ENCODE measurements at regions not wholly inside any gene's neighbourhood (a gene's known extent, or its start where the extent isn't known, plus 50 kb on each side); places are given as distances from the start of the nearest gene placed in this dataset.

- peak in 1 of 3 donors; percentile 28 for DNase-seq
- Histone ChIP-seq H3K4me1 (ENCODE audit: control insufficient read depth, insufficient read depth, low read length) (no peaks in the 10 kb centered on the region), H3K9me3 (ENCODE audit: control insufficient read depth, low read length) (no peaks in the 10 kb centered on the region), H3K27me3 (ENCODE audit: control insufficient read depth, insufficient read depth) (no peaks in the 10 kb centered on the region), H3K27ac (ENCODE audit: low read length) (no peak overlapping the region), H3K4me3 (ENCODE audit: low read length) (no peak overlapping the region)
- no peak for ATAC-seq
- intact Hi-C loops (cut with DNase I), result no loop called here
- WGBS, result 82% methylated on average over 9 of the region's 9 CpGs
These were observed 67.1 kb upstream of the TAF1B start for GRCh38 chr2:9775999-9776712.

GRCh38 chr2:9777081-9777480 is 66.2 kb upstream of the TAF1B start:
- DNase-seq, result peak in 2 of 3 donors; percentile 27 to 34
- intact Hi-C loops (cut with DNase I), result no loop called here

GRCh38 chr2:9778012-9778411 is 65.3 kb upstream of the TAF1B start:
- Histone ChIP-seq H3K27me3 (ENCODE audit: control insufficient read depth, insufficient read depth) (no peaks in the 10 kb centered on the region), H3K27ac (ENCODE audit: low read length) (no peak overlapping the region), H3K9me3 (ENCODE audit: control insufficient read depth, low read length) (no peaks in the 10 kb centered on the region), H3K4me3 (ENCODE audit: low read length) (no peak overlapping the region), H3K4me1 (ENCODE audit: control insufficient read depth, insufficient read depth, low read length) (no peaks in the 10 kb centered on the region)
- DNase-seq (peak in 2 of 3 donors; percentile 50 to 60), ATAC-seq (no peak)
- intact Hi-C loops (cut with DNase I), result no loop called here
- WGBS, result 93% methylated on average over 9 of the region's 9 CpGs

More at GRCh38 chr2:9777081-9777480, 66.2 kb upstream of the TAF1B start:
- no peaks in the 10 kb centered on the region for H3K9me3 ChIP-seq (ENCODE audit: control insufficient read depth, low read length)
- H3K27ac ChIP-seq (ENCODE audit: low read length), result no peak overlapping the region
- WGBS, result 95% methylated on average over 6 of the region's 6 CpGs
- no peaks in the 10 kb centered on the region for H3K27me3 ChIP-seq (ENCODE audit: control insufficient read depth, insufficient read depth)
- no peaks in the 10 kb centered on the region for H3K4me1 ChIP-seq (ENCODE audit: control insufficient read depth, insufficient read depth, low read length)
- H3K4me3 ChIP-seq (ENCODE audit: low read length), result no peak overlapping the region
- no peak for ATAC-seq

GRCh38 chr2:9778471-9779316 is 64.6 kb upstream of the TAF1B start:
- intact Hi-C loops (cut with DNase I), result no loop called here
- ATAC-seq, result no peak
- no peaks in the 10 kb centered on the region for H3K4me1 ChIP-seq (ENCODE audit: control insufficient read depth, insufficient read depth, low read length)
- peak in 2 of 3 donors; percentile 47 to 57 for DNase-seq
- no peak overlapping the region for H3K4me3 ChIP-seq (ENCODE audit: low read length)
- WGBS, result 64% methylated on average over 17 of the region's 17 CpGs
- H3K27ac ChIP-seq (ENCODE audit: low read length), result no peak overlapping the region
- no peaks in the 10 kb centered on the region for H3K9me3 ChIP-seq (ENCODE audit: control insufficient read depth, low read length)
- H3K27me3 ChIP-seq (ENCODE audit: control insufficient read depth, insufficient read depth), result no peaks in the 10 kb centered on the region

GRCh38 chr2:9779596-9780264 is 63.5 kb upstream of the TAF1B start:
- DNase-seq (peak in 1 of 3 donors; percentile 34), ATAC-seq (no peak)
- intact Hi-C loops (cut with DNase I), result no loop called here
- WGBS, result 80% methylated on average over 14 of the region's 14 CpGs
- no peak overlapping the region for H3K4me3 ChIP-seq (ENCODE audit: low read length)
- H3K27ac ChIP-seq (ENCODE audit: low read length), result no peak overlapping the region
- no peaks in the 10 kb centered on the region for H3K9me3 ChIP-seq (ENCODE audit: control insufficient read depth, low read length)
- H3K27me3 ChIP-seq (ENCODE audit: control insufficient read depth, insufficient read depth), result no peaks in the 10 kb centered on the region
- H3K4me1 ChIP-seq (ENCODE audit: control insufficient read depth, insufficient read depth, low read length), result no peaks in the 10 kb centered on the region

GRCh38 chr2:9780368-9781130 is 62.7 kb upstream of the TAF1B start:
- Histone ChIP-seq H3K9me3 (ENCODE audit: control insufficient read depth, low read length) (no peaks in the 10 kb centered on the region), H3K27ac (ENCODE audit: low read length) (no peak overlapping the region), H3K4me3 (ENCODE audit: low read length) (no peak overlapping the region), H3K4me1 (ENCODE audit: control insufficient read depth, insufficient read depth, low read length) (no peaks in the 10 kb centered on the region), H3K27me3 (ENCODE audit: control insufficient read depth, insufficient read depth) (no peaks in the 10 kb centered on the region)
- ATAC-seq, result no peak
- intact Hi-C loops (cut with DNase I), result no loop called here
- peak in 1 of 3 donors; percentile 12 for DNase-seq
- WGBS, result 87% methylated on average over 10 of the region's 10 CpGs

- H3K27ac ChIP-seq (ENCODE audit: low read length), result no peak overlapping the region
- no peaks in the 10 kb centered on the region for H3K27me3 ChIP-seq (ENCODE audit: control insufficient read depth, insufficient read depth)
- no peak for DNase-seq
- no peak overlapping the region for H3K4me3 ChIP-seq (ENCODE audit: low read length)
- H3K4me1 ChIP-seq (ENCODE audit: control insufficient read depth, insufficient read depth, low read length), result no peaks in the 10 kb centered on the region
- intact Hi-C loops (cut with DNase I), result no loop called here
- WGBS, result 95% methylated on average over 9 of the region's 9 CpGs
- no peaks in the 10 kb centered on the region for H3K9me3 ChIP-seq (ENCODE audit: control insufficient read depth, low read length)
- ATAC-seq, result no peak
These were observed 62.0 kb upstream of the TAF1B start for GRCh38 chr2:9781252-9781651.

GRCh38 chr2:9782197-9782719 is 61.0 kb upstream of the TAF1B start:
- intact Hi-C loops (cut with DNase I), result no loop called here
- ATAC-seq, result no peak
- no peaks in the 10 kb centered on the region for H3K9me3 ChIP-seq (ENCODE audit: control insufficient read depth, low read length)
- H3K27me3 ChIP-seq (ENCODE audit: control insufficient read depth, insufficient read depth), result no peaks in the 10 kb centered on the region
- no peak overlapping the region for H3K27ac ChIP-seq (ENCODE audit: low read length)
- no peak overlapping the region for H3K4me3 ChIP-seq (ENCODE audit: low read length)
- no peaks in the 10 kb centered on the region for H3K4me1 ChIP-seq (ENCODE audit: control insufficient read depth, insufficient read depth, low read length)
- 71% methylated on average over 8 of the region's 8 CpGs for WGBS
- DNase-seq, result peak in 1 of 3 donors; percentile 49

- Histone ChIP-seq H3K9me3 (ENCODE audit: control insufficient read depth, low read length) (no peaks in the 10 kb centered on the region), H3K4me1 (ENCODE audit: control insufficient read depth, insufficient read depth, low read length) (no peaks in the 10 kb centered on the region), H3K27me3 (ENCODE audit: control insufficient read depth, insufficient read depth) (no peaks in the 10 kb centered on the region), H3K4me3 (ENCODE audit: low read length) (no peak overlapping the region), H3K27ac (ENCODE audit: low read length) (no peak overlapping the region)
- intact Hi-C loops (cut with DNase I), result no loop called here
- peak in 2 of 3 donors; percentile 33 to 36 for DNase-seq
- no peak for ATAC-seq
- WGBS, result 96% methylated on average over 10 of the region's 10 CpGs
These were observed 53.9 kb upstream of the TAF1B start for GRCh38 chr2:9789371-9789770.

- Histone ChIP-seq H3K4me1 (ENCODE audit: control insufficient read depth, insufficient read depth, low read length) (no peaks in the 10 kb centered on the region), H3K27me3 (ENCODE audit: control insufficient read depth, insufficient read depth) (no peaks in the 10 kb centered on the region), H3K27ac (ENCODE audit: low read length) (no peak overlapping the region), H3K4me3 (ENCODE audit: low read length) (no peak overlapping the region), H3K9me3 (ENCODE audit: control insufficient read depth, low read length) (no peaks in the 10 kb centered on the region)
- DNase-seq (peak in 1 of 3 donors; percentile 30), ATAC-seq (no peak)
- WGBS, result 96% methylated on average over 8 of the region's 8 CpGs
- intact Hi-C loops (cut with DNase I), result no loop called here
These were observed 52.5 kb upstream of the TAF1B start for GRCh38 chr2:9790702-9791225.
